ENCODE measurements at regions not wholly inside any gene's neighbourhood (a gene's known extent, or its start where the extent isn't known, plus 50 kb on each side); places are given as distances from the start of the nearest gene placed in this dataset.

DNA sequence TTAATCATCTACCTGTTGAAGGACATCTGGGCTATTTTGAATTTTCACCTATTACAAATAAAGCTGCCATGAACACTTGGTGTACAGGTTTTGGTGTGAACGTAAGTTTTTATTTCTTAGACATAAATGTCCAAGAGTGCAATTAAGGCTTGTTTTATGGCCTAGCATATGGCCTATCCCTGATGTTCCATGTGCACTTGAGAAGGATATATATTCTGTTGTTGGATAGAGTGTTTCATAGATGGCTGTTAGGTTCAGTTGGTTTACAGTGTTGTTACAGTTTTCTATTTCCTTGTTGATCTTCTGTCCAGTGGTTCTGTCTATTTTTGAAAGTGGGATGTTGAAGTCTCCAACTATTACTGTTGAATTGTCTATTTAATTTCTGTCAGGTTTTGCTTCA is 61.2 kb upstream of the NFASC start:
- Histone ChIP-seq H3K36me3 (ENCODE audit: control insufficient read depth in 4 of 4, insufficient read depth in 3 of 4, low read depth in 1 of 4, low read length in 3 of 4) (no peaks in the 10 kb centered on the region), H3K9me3 (ENCODE audit: control insufficient read depth in 4 of 4, low read length in 3 of 4) (no peaks in the 10 kb centered on the region), H3K4me1 (ENCODE audit: control insufficient read depth in 4 of 4, insufficient read depth in 4 of 4, low read length in 3 of 4) (peaks cover 0 to 21% (median 16%) of the 10 kb centered on the region in 4 donors), H3K9ac (ENCODE audit: low read depth in 1 of 2, low read length in 2 of 2) (no peak overlapping the region), H3K4me3 (ENCODE audit: low read depth in 1 of 3, low read length in 3 of 3) (no peak overlapping the region), H3K27ac (ENCODE audit: low read depth in 1 of 2, low read length in 2 of 2) (no peak overlapping the region), H3K27me3 (ENCODE audit: control insufficient read depth in 4 of 4, insufficient read depth in 4 of 4, low read length in 3 of 4) (no peaks in the 10 kb centered on the region)
- no peak for DNase-seq (ENCODE audit: low spot score)
- WGBS: 97% methylated on average over 1 of the region's 1 CpG
- TF ChIP-seq JUND (IDR thresholded peaks at IDR 0.05): no peak
- TF ChIP-seq, protein P1, sequence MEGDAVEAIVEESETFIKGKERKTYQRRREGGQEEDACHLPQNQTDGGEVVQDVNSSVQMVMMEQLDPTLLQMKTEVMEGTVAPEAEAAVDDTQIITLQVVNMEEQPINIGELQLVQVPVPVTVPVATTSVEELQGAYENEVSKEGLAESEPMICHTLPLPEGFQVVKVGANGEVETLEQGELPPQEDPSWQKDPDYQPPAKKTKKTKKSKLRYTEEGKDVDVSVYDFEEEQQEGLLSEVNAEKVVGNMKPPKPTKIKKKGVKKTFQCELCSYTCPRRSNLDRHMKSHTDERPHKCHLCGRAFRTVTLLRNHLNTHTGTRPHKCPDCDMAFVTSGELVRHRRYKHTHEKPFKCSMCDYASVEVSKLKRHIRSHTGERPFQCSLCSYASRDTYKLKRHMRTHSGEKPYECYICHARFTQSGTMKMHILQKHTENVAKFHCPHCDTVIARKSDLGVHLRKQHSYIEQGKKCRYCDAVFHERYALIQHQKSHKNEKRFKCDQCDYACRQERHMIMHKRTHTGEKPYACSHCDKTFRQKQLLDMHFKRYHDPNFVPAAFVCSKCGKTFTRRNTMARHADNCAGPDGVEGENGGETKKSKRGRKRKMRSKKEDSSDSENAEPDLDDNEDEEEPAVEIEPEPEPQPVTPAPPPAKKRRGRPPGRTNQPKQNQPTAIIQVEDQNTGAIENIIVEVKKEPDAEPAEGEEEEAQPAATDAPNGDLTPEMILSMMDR (IDR thresholded peaks at IDR 0.05; ENCODE audit: low read depth, low read length, missing input control): no peak
- no peak for TF ChIP-seq GABPA (IDR thresholded peaks at IDR 0.05 in 1 of 2, conservative IDR thresholded peaks at IDR 0.05 in 1 of 2)
- TF ChIP-seq MAX (IDR thresholded peaks at IDR 0.05): no peak
- no peak for TF ChIP-seq EGR1 (IDR thresholded peaks at IDR 0.05; ENCODE audit: low read depth in 2 of 2)
- TF ChIP-seq HNF4A (conservative IDR thresholded peaks at IDR 0.05): no peak
- TF ChIP-seq, protein P2, sequence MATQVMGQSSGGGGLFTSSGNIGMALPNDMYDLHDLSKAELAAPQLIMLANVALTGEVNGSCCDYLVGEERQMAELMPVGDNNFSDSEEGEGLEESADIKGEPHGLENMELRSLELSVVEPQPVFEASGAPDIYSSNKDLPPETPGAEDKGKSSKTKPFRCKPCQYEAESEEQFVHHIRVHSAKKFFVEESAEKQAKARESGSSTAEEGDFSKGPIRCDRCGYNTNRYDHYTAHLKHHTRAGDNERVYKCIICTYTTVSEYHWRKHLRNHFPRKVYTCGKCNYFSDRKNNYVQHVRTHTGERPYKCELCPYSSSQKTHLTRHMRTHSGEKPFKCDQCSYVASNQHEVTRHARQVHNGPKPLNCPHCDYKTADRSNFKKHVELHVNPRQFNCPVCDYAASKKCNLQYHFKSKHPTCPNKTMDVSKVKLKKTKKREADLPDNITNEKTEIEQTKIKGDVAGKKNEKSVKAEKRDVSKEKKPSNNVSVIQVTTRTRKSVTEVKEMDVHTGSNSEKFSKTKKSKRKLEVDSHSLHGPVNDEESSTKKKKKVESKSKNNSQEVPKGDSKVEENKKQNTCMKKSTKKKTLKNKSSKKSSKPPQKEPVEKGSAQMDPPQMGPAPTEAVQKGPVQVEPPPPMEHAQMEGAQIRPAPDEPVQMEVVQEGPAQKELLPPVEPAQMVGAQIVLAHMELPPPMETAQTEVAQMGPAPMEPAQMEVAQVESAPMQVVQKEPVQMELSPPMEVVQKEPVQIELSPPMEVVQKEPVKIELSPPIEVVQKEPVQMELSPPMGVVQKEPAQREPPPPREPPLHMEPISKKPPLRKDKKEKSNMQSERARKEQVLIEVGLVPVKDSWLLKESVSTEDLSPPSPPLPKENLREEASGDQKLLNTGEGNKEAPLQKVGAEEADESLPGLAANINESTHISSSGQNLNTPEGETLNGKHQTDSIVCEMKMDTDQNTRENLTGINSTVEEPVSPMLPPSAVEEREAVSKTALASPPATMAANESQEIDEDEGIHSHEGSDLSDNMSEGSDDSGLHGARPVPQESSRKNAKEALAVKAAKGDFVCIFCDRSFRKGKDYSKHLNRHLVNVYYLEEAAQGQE (IDR thresholded peaks at IDR 0.05): no peak
- TF ChIP-seq YY1 (IDR thresholded peaks at IDR 0.05): no peak
- TF ChIP-seq ATF3 (IDR thresholded peaks at IDR 0.05): no peak
- TF ChIP-seq NR2F2 (IDR thresholded peaks at IDR 0.05): no peak
- TF ChIP-seq SP1 (IDR thresholded peaks at IDR 0.05): no peak

GRCh38 chr1:204812842-204813241 is 57.8 kb upstream of the NFASC start:
- Histone ChIP-seq H3K9me3 (ENCODE audit: control insufficient read depth in 4 of 4, low read length in 3 of 4) (no peaks in the 10 kb centered on the region), H3K27ac (ENCODE audit: low read depth in 1 of 2, low read length in 2 of 2) (no peak overlapping the region), H3K9ac (ENCODE audit: low read depth in 1 of 2, low read length in 2 of 2) (no peak overlapping the region), H3K27me3 (ENCODE audit: control insufficient read depth in 4 of 4, insufficient read depth in 4 of 4, low read length in 3 of 4) (no peaks in the 10 kb centered on the region), H3K36me3 (ENCODE audit: control insufficient read depth in 4 of 4, insufficient read depth in 3 of 4, low read depth in 1 of 4, low read length in 3 of 4) (no peaks in the 10 kb centered on the region), H3K4me3 (ENCODE audit: low read depth in 1 of 3, low read length in 3 of 3) (no peak overlapping the region), H3K4me1 (ENCODE audit: control insufficient read depth in 4 of 4, insufficient read depth in 4 of 4, low read length in 3 of 4) (peaks cover 0 to 5% (median 2%) of the 10 kb centered on the region in 4 donors)
- no peak for DNase-seq (ENCODE audit: low spot score)
- 60% methylated on average over 1 of the region's 1 CpG for WGBS
- no peak for TF ChIP-seq ATF3 (IDR thresholded peaks at IDR 0.05)
- TF ChIP-seq RXRA (IDR thresholded peaks at IDR 0.05): no peak
- TF ChIP-seq YY1 (IDR thresholded peaks at IDR 0.05): no peak
- no peak for TF ChIP-seq HNF4G (IDR thresholded peaks at IDR 0.05)
- no peak for TF ChIP-seq MAX (IDR thresholded peaks at IDR 0.05)
- no peak for TF ChIP-seq GABPA (IDR thresholded peaks at IDR 0.05 in 1 of 2, conservative IDR thresholded peaks at IDR 0.05 in 1 of 2)
- TF ChIP-seq JUND (IDR thresholded peaks at IDR 0.05): no peak
- TF ChIP-seq, protein P3, sequence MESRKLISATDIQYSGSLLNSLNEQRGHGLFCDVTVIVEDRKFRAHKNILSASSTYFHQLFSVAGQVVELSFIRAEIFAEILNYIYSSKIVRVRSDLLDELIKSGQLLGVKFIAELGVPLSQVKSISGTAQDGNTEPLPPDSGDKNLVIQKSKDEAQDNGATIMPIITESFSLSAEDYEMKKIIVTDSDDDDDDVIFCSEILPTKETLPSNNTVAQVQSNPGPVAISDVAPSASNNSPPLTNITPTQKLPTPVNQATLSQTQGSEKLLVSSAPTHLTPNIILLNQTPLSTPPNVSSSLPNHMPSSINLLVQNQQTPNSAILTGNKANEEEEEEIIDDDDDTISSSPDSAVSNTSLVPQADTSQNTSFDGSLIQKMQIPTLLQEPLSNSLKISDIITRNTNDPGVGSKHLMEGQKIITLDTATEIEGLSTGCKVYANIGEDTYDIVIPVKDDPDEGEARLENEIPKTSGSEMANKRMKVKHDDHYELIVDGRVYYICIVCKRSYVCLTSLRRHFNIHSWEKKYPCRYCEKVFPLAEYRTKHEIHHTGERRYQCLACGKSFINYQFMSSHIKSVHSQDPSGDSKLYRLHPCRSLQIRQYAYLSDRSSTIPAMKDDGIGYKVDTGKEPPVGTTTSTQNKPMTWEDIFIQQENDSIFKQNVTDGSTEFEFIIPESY (IDR thresholded peaks at IDR 0.05): no peak
- no peak for TF ChIP-seq RAD21 (IDR thresholded peaks at IDR 0.05)
- no peak for TF ChIP-seq SP1 (IDR thresholded peaks at IDR 0.05)
- TF ChIP-seq, protein P2 (IDR thresholded peaks at IDR 0.05): no peak

Data from liver (tissue), 8 donors.